Iris pigment epithelial cell (primary cell): ENCODE measurements at regions not wholly inside any gene's neighbourhood (a gene's known extent, or its start where the extent isn't known, plus 50 kb on each side); places are given as distances from the start of the nearest gene placed in this dataset.
"Not testable (repeated sequence)": the region's sequence is repeated elsewhere in the genome, so short reads cannot be mapped to it uniquely, and the experiment has no call there.

Experiments
- DNase-seq: peaks from one replicate; pipeline ENCODE4 v3.0.0-alpha.2; 2011; ENCODE audit warnings: low read depth

GRCh38 chr13:88223958-88224357 lies 552.8 kb downstream of the SLITRK5 start:
- DNase-seq: no peak

GRCh38 chr13:88235441-88235840 lies 564.3 kb downstream of the SLITRK5 start:
- no peak for DNase-seq

GRCh38 chr13:88246239-88246638 lies 575.1 kb downstream of the SLITRK5 start:
- DNase-seq: no peak

- DNase-seq: no peak
Observed at GRCh38 chr13:88248393-88248792, 577.2 kb downstream of the SLITRK5 start.

- no peak for DNase-seq
Observed at GRCh38 chr13:88257706-88258105, 586.5 kb downstream of the SLITRK5 start.

- no peak for DNase-seq
Observed at GRCh38 chr13:88263808-88264207, 592.6 kb downstream of the SLITRK5 start.

- DNase-seq: no peak
Observed at GRCh38 chr13:88281841-88282240, 610.7 kb downstream of the SLITRK5 start.

GRCh38 chr13:88285329-88285728 lies 614.2 kb downstream of the SLITRK5 start:
- no peak for DNase-seq

- no peak for DNase-seq
Observed at GRCh38 chr13:88288326-88288725, 617.2 kb downstream of the SLITRK5 start.

GRCh38 chr13:88291731-88292130 lies 620.6 kb downstream of the SLITRK5 start:
- DNase-seq: not testable (repeated sequence)

GRCh38 chr13:88294368-88294767 lies 623.2 kb downstream of the SLITRK5 start:
- DNase-seq: no peak

- no peak for DNase-seq
Observed at GRCh38 chr13:88303157-88303556, 632.0 kb downstream of the SLITRK5 start.

- DNase-seq: no peak
Observed at GRCh38 chr13:88303605-88304004, 632.4 kb downstream of the SLITRK5 start.

GRCh38 chr13:88314496-88314895 lies 643.3 kb downstream of the SLITRK5 start:
- no peak for DNase-seq

GRCh38 chr13:88329066-88329465 lies 657.9 kb downstream of the SLITRK5 start:
- no peak for DNase-seq

GRCh38 chr13:88339271-88339741 lies 668.1 kb downstream of the SLITRK5 start:
- DNase-seq: no peak

GRCh38 chr13:88345171-88345847 lies 674.1 kb downstream of the SLITRK5 start:
- DNase-seq: no peak

GRCh38 chr13:88360761-88361160 lies 689.6 kb downstream of the SLITRK5 start:
- DNase-seq: no peak

- DNase-seq: no peak
Observed at GRCh38 chr13:88369866-88370265, 698.7 kb downstream of the SLITRK5 start.

- no peak for DNase-seq
Observed at GRCh38 chr13:88376760-88377388, 705.7 kb downstream of the SLITRK5 start.

GRCh38 chr13:88377852-88378251 lies 706.7 kb downstream of the SLITRK5 start:
- no peak for DNase-seq

- DNase-seq: no peak
Observed at GRCh38 chr13:88384542-88384941, 713.4 kb downstream of the SLITRK5 start.

- DNase-seq: no peak
Observed at GRCh38 chr13:88395804-88396203, 724.6 kb downstream of the SLITRK5 start.

GRCh38 chr13:88411696-88412095 lies 740.5 kb downstream of the SLITRK5 start:
- DNase-seq: no peak
